Muscle of leg (tissue), 3 donors: ENCODE measurements at regions not wholly inside any gene's neighbourhood (a gene's known extent, or its start where the extent isn't known, plus 50 kb on each side); places are given as distances from the start of the nearest gene placed in this dataset.
A peak's percentile ranks its signal among the peaks of the same experiment; 100 is the strongest.
"Not testable (repeated sequence)": the region's sequence is repeated elsewhere in the genome, so short reads cannot be mapped to it uniquely, and the experiment has no call there.

ENCODE experiments used
- DNase-seq: peaks from one replicate; pipeline ENCODE4 v3.0.0; 2013
- H3K27ac ChIP-seq: one replicate; pipeline ENCODE4 v1.5.1; 2013; ENCODE audit warnings: mild to moderate bottlenecking, low read length, control low read depth
- H3K27me3 ChIP-seq: one replicate; pipeline ENCODE4 v1.6.1; 2013; ENCODE audit warnings: low read length; ENCODE audit not compliant: control insufficient read depth, insufficient read depth
- H3K36me3 ChIP-seq: one replicate; pipeline ENCODE4 v1.6.1; 2013; ENCODE audit warnings: low read length; ENCODE audit not compliant: control insufficient read depth, insufficient read depth
- H3K4me1 ChIP-seq: one replicate; pipeline ENCODE4 v1.6.1; 2013; ENCODE audit warnings: low read length; ENCODE audit not compliant: control insufficient read depth, insufficient read depth
- H3K4me3 ChIP-seq: one replicate; pipeline ENCODE4 v1.5.1; 2013; ENCODE audit warnings: low read length, control low read depth
- H3K9me3 ChIP-seq: replicated peaks from 2 replicates; pipeline ENCODE4 v1.6.1; 2013; ENCODE audit warnings: low read depth, low read length; ENCODE audit not compliant: control insufficient read depth
- WGBS: methylation state at CpG from one replicate; pipeline ENCODE4 v1.1.5; 2013; ENCODE audit warnings: missing lambda C conversion rate; ENCODE audit not compliant: insufficient coverage; 5-methylcytosine and 5-hydroxymethylcytosine counted together

DNA sequence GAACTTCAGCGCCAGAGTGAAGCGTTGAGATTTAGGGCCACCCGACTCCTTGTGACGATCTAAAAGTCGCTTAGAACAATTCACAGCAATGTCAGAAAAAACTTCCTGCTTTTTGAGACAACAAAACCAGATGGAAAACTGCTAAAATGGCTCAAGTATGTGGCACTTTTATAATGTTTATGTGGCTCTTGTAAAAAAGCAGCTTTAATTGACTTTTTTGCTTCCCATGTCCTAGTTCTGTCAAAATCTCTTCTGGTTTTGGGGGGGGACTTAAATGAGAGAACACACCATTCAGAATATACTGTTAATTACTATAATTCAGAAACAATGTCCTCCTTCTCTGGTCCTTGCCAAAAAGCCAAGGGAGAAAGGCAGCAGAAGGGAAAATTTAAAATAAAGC is 154.7 kb upstream of the LSM14A start:
- H3K36me3 ChIP-seq, result no peaks in the 10 kb centered on the region
- WGBS, result 80% methylated on average over 1 of the region's 5 CpGs
- no peak overlapping the region for H3K4me3 ChIP-seq
- H3K4me1 ChIP-seq, result no peaks in the 10 kb centered on the region
- peaks cover 5% of the 10 kb centered on the region for H3K27me3 ChIP-seq
- no peaks in the 10 kb centered on the region for H3K9me3 ChIP-seq
- DNase-seq, result no peak
- no peak overlapping the region for H3K27ac ChIP-seq

GRCh38 chr19:34018546-34018945 is 153.8 kb upstream of the LSM14A start:
- H3K9me3 ChIP-seq, result peaks cover 5% of the 10 kb centered on the region
- no peak overlapping the region for H3K4me3 ChIP-seq
- 40% methylated on average over 1 of the region's 1 CpG for WGBS
- no peak for DNase-seq
- no peaks in the 10 kb centered on the region for H3K4me1 ChIP-seq
- no peaks in the 10 kb centered on the region for H3K36me3 ChIP-seq
- no peak overlapping the region for H3K27ac ChIP-seq
- peaks cover 5% of the 10 kb centered on the region for H3K27me3 ChIP-seq

GRCh38 chr19:34023381-34023780 is 148.9 kb upstream of the LSM14A start:
- Histone ChIP-seq H3K27ac (no peak overlapping the region), H3K27me3 (peaks cover 2% of the 10 kb centered on the region), H3K9me3 (peaks cover 8% of the 10 kb centered on the region), H3K4me1 (no peaks in the 10 kb centered on the region), H3K36me3 (no peaks in the 10 kb centered on the region), H3K4me3 (no peak overlapping the region)
- no CpG with 5 or more reads among the region's 5 CpGs for WGBS
- no peak for DNase-seq

DNA sequence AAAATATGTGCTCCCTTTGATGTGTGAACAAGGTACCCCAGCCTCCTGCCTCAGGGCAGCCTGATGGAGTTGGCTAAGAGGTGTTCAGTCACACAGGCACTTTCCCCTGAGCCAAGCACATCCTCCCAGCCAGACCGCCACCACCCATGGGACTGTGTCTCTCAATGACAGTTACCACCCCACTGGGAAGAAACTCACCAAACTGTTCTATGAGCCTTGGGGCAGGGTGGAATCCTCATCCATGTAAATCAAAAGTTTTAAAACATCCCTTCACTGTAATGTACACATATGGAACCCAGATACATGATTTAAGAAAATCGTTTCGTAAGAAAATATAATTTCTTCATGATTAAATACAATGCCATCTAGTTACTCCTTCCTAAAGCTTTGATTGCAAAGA is 138.4 kb upstream of the LSM14A start:
- Histone ChIP-seq H3K36me3 (no peaks in the 10 kb centered on the region), H3K9me3 (no peaks in the 10 kb centered on the region), H3K4me1 (no peaks in the 10 kb centered on the region), H3K27me3 (no peaks in the 10 kb centered on the region), H3K27ac (no peak overlapping the region), H3K4me3 (no peak overlapping the region)
- no peak for DNase-seq
- no CpG with 5 or more reads among the region's 3 CpGs for WGBS

DNA sequence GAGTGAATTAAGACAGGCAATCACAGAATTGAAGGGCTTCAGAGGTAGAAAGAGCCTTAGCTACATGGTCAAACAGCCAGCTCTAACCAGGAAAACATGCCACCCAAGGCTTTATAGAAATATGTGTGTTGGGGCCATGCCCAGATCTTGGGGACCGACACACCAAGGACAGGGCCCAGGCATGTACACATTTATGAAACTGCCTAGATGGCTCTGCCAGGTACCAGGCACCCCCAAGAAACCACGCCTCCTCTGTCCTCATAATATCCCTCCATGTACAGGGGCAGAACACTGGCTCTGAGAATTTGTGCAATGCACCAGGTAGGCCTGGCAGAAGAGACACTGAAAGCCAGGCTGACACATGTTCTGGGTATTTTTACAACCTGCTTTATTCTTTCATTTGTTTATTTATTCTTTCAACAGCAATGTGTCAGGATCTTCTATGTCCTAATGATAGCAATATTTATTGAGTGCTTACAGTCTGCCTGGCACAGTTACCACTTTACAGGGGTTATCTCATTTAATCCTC is 137.9 kb upstream of the LSM14A start:
- WGBS, result 84% methylated on average over 2 of the region's 2 CpGs
- Histone ChIP-seq H3K36me3 (no peaks in the 10 kb centered on the region), H3K27me3 (no peaks in the 10 kb centered on the region), H3K9me3 (no peaks in the 10 kb centered on the region), H3K4me1 (no peaks in the 10 kb centered on the region), H3K27ac (no peak overlapping the region), H3K4me3 (no peak overlapping the region)
- DNase-seq, result no peak

- Histone ChIP-seq H3K36me3 (no peaks in the 10 kb centered on the region), H3K9me3 (no peaks in the 10 kb centered on the region), H3K27ac (no peak overlapping the region), H3K4me1 (no peaks in the 10 kb centered on the region), H3K4me3 (no peak overlapping the region), H3K27me3 (no peaks in the 10 kb centered on the region)
- peak; percentile 22 for DNase-seq
- 19% methylated on average over 9 of the region's 15 CpGs for WGBS
Measured at GRCh38 chr19:34041925-34042521, 130.3 kb upstream of the LSM14A start.

DNA sequence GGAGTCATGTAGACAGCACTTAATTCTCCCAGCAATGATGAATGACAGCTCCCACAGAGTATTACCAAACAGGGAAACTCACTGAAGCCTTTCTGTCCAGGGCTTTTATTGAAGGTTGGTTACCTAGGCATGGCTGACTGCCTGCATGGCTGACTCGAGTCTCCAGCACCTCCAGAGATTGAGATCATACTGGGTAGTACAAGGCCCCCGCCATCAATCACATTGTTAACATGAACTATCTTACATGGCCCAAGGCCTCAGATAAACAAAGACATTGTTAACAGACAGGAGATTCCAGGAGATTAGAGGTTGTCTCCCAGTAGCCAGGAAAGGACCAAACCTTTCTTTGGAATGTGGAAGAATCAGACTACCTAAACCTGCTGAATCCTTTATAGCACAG is 128.3 kb upstream of the LSM14A start:
- H3K4me1 ChIP-seq, result no peaks in the 10 kb centered on the region
- H3K27me3 ChIP-seq, result no peaks in the 10 kb centered on the region
- H3K4me3 ChIP-seq, result no peak overlapping the region
- no peak for DNase-seq
- H3K36me3 ChIP-seq, result no peaks in the 10 kb centered on the region
- 29% methylated on average over 1 of the region's 2 CpGs for WGBS
- no peak overlapping the region for H3K27ac ChIP-seq
- H3K9me3 ChIP-seq, result no peaks in the 10 kb centered on the region

- no CpG with 5 or more reads among the region's 3 CpGs for WGBS
- no peak for DNase-seq
- Histone ChIP-seq H3K9me3 (no peaks in the 10 kb centered on the region), H3K4me1 (no peaks in the 10 kb centered on the region), H3K27me3 (no peaks in the 10 kb centered on the region), H3K27ac (no peak overlapping the region), H3K36me3 (no peaks in the 10 kb centered on the region), H3K4me3 (no peak overlapping the region)
Measured at GRCh38 chr19:34049944-34050343, 122.4 kb upstream of the LSM14A start.

GRCh38 chr19:34050430-34050829 is 121.9 kb upstream of the LSM14A start:
- not testable (repeated sequence) for H3K9me3 ChIP-seq, H3K4me1 ChIP-seq, H3K27ac ChIP-seq, DNase-seq, H3K36me3 ChIP-seq, H3K4me3 ChIP-seq, H3K27me3 ChIP-seq
- WGBS, result 100% methylated on average over 1 of the region's 3 CpGs

DNA sequence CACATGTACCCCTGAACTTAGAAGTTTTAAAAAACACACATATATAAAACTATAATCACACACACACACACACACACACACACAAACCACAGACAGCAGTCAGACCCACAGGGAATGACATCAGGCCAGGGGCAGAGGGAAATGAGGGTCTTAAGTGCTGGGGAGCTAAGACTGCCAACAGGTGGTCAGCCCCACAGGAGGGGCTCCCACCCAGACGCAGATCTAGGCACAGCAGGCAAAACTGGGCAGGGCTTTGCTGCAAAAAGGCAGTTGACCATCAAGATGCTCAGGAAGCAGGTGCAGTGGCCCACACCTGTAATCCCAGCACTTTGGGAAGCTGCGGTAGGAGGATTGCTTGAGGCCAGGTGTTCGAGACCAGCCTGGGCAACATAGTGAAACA is 121.0 kb upstream of the LSM14A start:
- Histone ChIP-seq H3K27ac (no peak overlapping the region), H3K9me3 (no peaks in the 10 kb centered on the region), H3K4me3 (no peak overlapping the region), H3K27me3 (no peaks in the 10 kb centered on the region), H3K4me1 (no peaks in the 10 kb centered on the region), H3K36me3 (no peaks in the 10 kb centered on the region)
- 42% methylated on average over 1 of the region's 3 CpGs for WGBS
- DNase-seq, result no peak

DNA sequence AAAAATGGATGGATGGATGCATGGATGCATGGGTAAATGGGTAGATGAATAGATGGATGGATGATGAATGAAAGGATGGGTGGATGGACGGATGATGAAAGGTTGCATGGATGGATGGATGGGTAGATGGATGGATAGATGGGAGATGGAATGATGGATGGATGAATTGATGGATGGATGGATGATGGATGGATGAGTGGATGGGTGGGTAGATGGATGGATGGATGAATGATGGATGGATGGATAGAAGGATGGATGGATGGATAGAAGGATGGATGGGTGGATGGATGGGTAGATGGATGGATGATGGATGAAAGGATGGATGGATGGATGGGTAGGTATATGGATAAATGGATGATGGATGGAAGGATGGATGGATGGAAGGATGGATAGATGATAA is 115.1 kb upstream of the LSM14A start:
- 89% methylated on average over 1 of the region's 1 CpG for WGBS
- DNase-seq, result no peak
- Histone ChIP-seq H3K4me1 (no peaks in the 10 kb centered on the region), H3K4me3 (no peak overlapping the region), H3K27me3 (no peaks in the 10 kb centered on the region), H3K9me3 (no peaks in the 10 kb centered on the region), H3K27ac (no peak overlapping the region), H3K36me3 (no peaks in the 10 kb centered on the region)
